ENCODE measurements at regions not wholly inside any gene's neighbourhood (a gene's known extent, or its start where the extent isn't known, plus 50 kb on each side); places are given as distances from the start of the nearest gene placed in this dataset.

DNA sequence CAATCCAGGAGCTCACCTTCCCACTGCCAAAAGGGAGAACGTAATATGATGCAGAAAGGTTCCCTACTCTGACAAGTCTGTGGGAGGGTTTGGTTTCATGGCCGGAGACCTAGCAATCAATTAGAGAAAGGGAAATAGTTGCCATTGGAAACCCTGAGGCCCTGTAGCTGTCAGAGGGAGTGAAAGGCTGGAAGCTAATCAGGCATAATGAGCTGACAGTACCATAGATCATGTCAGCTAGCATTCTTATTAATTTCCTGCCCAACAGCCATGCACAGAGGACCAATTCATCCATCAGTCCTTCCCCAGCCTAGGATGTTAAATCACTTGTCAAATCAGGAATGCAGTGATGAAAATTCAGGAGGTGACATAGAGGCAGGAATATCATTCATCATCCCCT is 527.3 kb downstream of the PLPP3 start:
- no peak for FAIRE-seq
- H2AK5ac ChIP-seq (ENCODE audit: low read depth, low read length), result no peak overlapping the region
- no peaks in the 10 kb centered on the region for H3K79me2 ChIP-seq (ENCODE audit: control insufficient read depth in 1 of 2, insufficient read depth in 2 of 2, low read length in 2 of 2)
- no peak overlapping the region for H4K91ac ChIP-seq (replicated peaks; ENCODE audit: insufficient read length, low read length)
- no peak overlapping the region for H3K56ac ChIP-seq (replicated peaks; ENCODE audit: insufficient read length, low read depth, low read length)
- TF ChIP-seq BRCA1 (IDR thresholded peaks at IDR 0.05; ENCODE audit: low read depth, low read length), result no peak
- TF ChIP-seq TAF7 (optimal IDR thresholded peaks at IDR 0.05; ENCODE audit: borderline replicate concordance, low read depth, low read length), result no peak
- TF ChIP-seq CTBP2 (IDR thresholded peaks at IDR 0.05; ENCODE audit: borderline replicate concordance, insufficient read depth, insufficient read length, low read length), result no peak
- no peak for TF ChIP-seq ZNF274 (IDR thresholded peaks at IDR 0.05; ENCODE audit: borderline replicate concordance, extremely low read depth, low read length)
- no peak for TF ChIP-seq CHD2 (IDR thresholded peaks at IDR 0.05; ENCODE audit: low read length)
- TF ChIP-seq RBBP5 (IDR thresholded peaks at IDR 0.05; ENCODE audit: borderline replicate concordance, low read depth, low read length), result no peak
- no peaks in the 10 kb centered on the region for H3K36me3 ChIP-seq (ENCODE audit: control insufficient read depth in 2 of 4, insufficient read depth in 4 of 4, low read length in 3 of 4)
- no peak overlapping the region for H4K5ac ChIP-seq (ENCODE audit: insufficient read length, low read depth, low read length)
- no peak overlapping the region for H2BK15ac ChIP-seq (ENCODE audit: low read length)
- H2BK120ac ChIP-seq (replicated peaks; ENCODE audit: low read depth, low read length), result no peak overlapping the region
- H2BK5ac ChIP-seq (ENCODE audit: low read depth, low read length), result no peak overlapping the region
- no peak overlapping the region for H3K4me3 ChIP-seq (ENCODE audit: extremely low read depth in 1 of 4, insufficient read depth in 2 of 4, low read depth in 3 of 4, low read length in 4 of 4)
- no peak overlapping the region for H4K8ac ChIP-seq (ENCODE audit: extremely low read depth, insufficient read depth, low read length)
- H2BK12ac ChIP-seq (ENCODE audit: low read depth, low read length), result no peak overlapping the region
- no peak overlapping the region for H3K18ac ChIP-seq (ENCODE audit: extremely low read depth, low read length)
- CTCF ChIA-PET (ENCODE audit: partially characterized antibody), result interaction anchor here (0.8 kb wide), 1 partner anchor 31 kb away, joined by 3 read pairs; no protein-coding TSS in a partner anchor
- H3K9me3 ChIP-seq (ENCODE audit: insufficient read depth in 2 of 2, low read depth in 1 of 2, low read length in 1 of 2), result no peaks in the 10 kb centered on the region
- no peak overlapping the region for H2AFZ ChIP-seq (ENCODE audit: low read length)
- no peak overlapping the region for H3K14ac ChIP-seq (ENCODE audit: insufficient read length)
- H3K27ac ChIP-seq (ENCODE audit: low read depth, low read length), result no peak overlapping the region
- no peaks in the 10 kb centered on the region for H3K79me1 ChIP-seq (ENCODE audit: low read depth, low read length)
- POLR2A ChIA-PET (ENCODE audit: partially characterized antibody), result no interaction called here
- no peak for DNase-seq (ENCODE audit: low read depth in 1 of 2, low spot score in 2 of 2)
- H3K27me3 ChIP-seq (replicated peaks in 1 of 4; ENCODE audit: control insufficient read depth in 3 of 4, extremely low read depth in 1 of 4, insufficient read depth in 3 of 4, low read length in 3 of 4), result no peaks in the 10 kb centered on the region
- no peak overlapping the region for H3K4me2 ChIP-seq (ENCODE audit: insufficient read depth in 1 of 2, low read depth in 2 of 2, low read length in 2 of 2)
- H3K23me2 ChIP-seq (ENCODE audit: low read depth, low read length), result no peaks in the 10 kb centered on the region
- H3K4ac ChIP-seq (replicated peaks; ENCODE audit: insufficient read length, low read depth, low read length), result no peak overlapping the region
- H2BK20ac ChIP-seq (ENCODE audit: low read length), result no peak overlapping the region
- H3K23ac ChIP-seq (ENCODE audit: insufficient read length), result no peak overlapping the region
- H4K20me1 ChIP-seq (replicated peaks in 1 of 2; ENCODE audit: control insufficient read depth in 1 of 2, insufficient read depth in 2 of 2, low read length in 2 of 2), result no peaks in the 10 kb centered on the region
- H3K9ac ChIP-seq (replicated peaks in 1 of 4; ENCODE audit: extremely low read depth in 1 of 4, low read depth in 3 of 4, low read length in 3 of 4), result no peak overlapping the region
- 96% methylated on average over 2 of the region's 2 CpGs; no CpG with 5 or more reads in 1 of the 2 experiments for WGBS, 2 experiments (ENCODE audit: extremely low coverage in 1 of 2, insufficient coverage in 1 of 2, insufficient read length in 1 of 2, insufficient replicate concordance in 2 of 2, low coverage in 1 of 2, low lambda C conversion rate in 2 of 2, missing lambda C conversion rate in 1 of 2)
- no peaks in the 10 kb centered on the region for H3K4me1 ChIP-seq (replicated peaks in 1 of 4; ENCODE audit: control insufficient read depth in 3 of 4, insufficient read depth in 4 of 4, low read length in 3 of 4)
